ENCODE measurements at regions not wholly inside any gene's neighbourhood (a gene's known extent, or its start where the extent isn't known, plus 50 kb on each side); places are given as distances from the start of the nearest gene placed in this dataset.

GRCh38 chr9:27625751-27626150 lies 52.5 kb upstream of the C9orf72 start:
- ATAC-seq (replicated peaks in 6 of 8) = no peak
- H3K27ac ChIP-seq = no peak overlapping the region
- WGBS, 10 experiments = 0 to 86% (median 44%) methylated on average over 1 to 2 of the region's 2 CpGs; no CpG with 5 or more reads in 4 of the 10 experiments
- in situ Hi-C loops (cut with MboI; ENCODE audit: low pct_unique_long_range_greater_than_20kb in 2 of 9, low sequenced_read_pairs in 9 of 9, unreplicated experiment in 9 of 9) = no loop called here
- no peak overlapping the region for H3K4me3 ChIP-seq
- H3K4me1 ChIP-seq (replicated peaks in 1 of 2) = no peaks in the 10 kb centered on the region

- H3K27ac ChIP-seq = no peak overlapping the region
- in situ Hi-C loops (cut with MboI; ENCODE audit: low pct_unique_long_range_greater_than_20kb in 2 of 9, low sequenced_read_pairs in 9 of 9, unreplicated experiment in 9 of 9) = no loop called here
- WGBS, 10 experiments = 27 to 94% (median 78%) methylated on average over 1 to 8 of the region's 8 CpGs; no CpG with 5 or more reads in 1 of the 10 experiments
- no peak overlapping the region for H3K4me3 ChIP-seq
- H3K4me1 ChIP-seq (replicated peaks in 1 of 2) = no peaks in the 10 kb centered on the region
- ATAC-seq (replicated peaks in 6 of 8) = no peak
Observed at GRCh38 chr9:27626244-27627187, 53.2 kb upstream of the C9orf72 start.

GRCh38 chr9:27627188-27627564 lies 53.9 kb upstream of the C9orf72 start:
- in situ Hi-C loops (cut with MboI; ENCODE audit: low pct_unique_long_range_greater_than_20kb in 2 of 9, low sequenced_read_pairs in 9 of 9, unreplicated experiment in 9 of 9) = no loop called here
- H3K4me1 ChIP-seq (replicated peaks in 1 of 2) = no peaks in the 10 kb centered on the region
- no peak overlapping the region for H3K4me3 ChIP-seq
- no peak overlapping the region for H3K27ac ChIP-seq
- peak in 1 of 8 experiments; percentile 8 for ATAC-seq (replicated peaks in 6 of 8)
- WGBS, 10 experiments = 7 to 61% (median 38%) methylated on average over 1 to 5 of the region's 5 CpGs

- H3K4me3 ChIP-seq = no peak overlapping the region
- ATAC-seq (replicated peaks in 6 of 8) = no peak
- no peaks in the 10 kb centered on the region for H3K4me1 ChIP-seq (replicated peaks in 1 of 2)
- in situ Hi-C loops (cut with MboI; ENCODE audit: low pct_unique_long_range_greater_than_20kb in 2 of 9, low sequenced_read_pairs in 9 of 9, unreplicated experiment in 9 of 9) = no loop called here
- H3K27ac ChIP-seq = no peak overlapping the region
Observed at GRCh38 chr9:27628311-27628710, 55.0 kb upstream of the C9orf72 start.

GRCh38 chr9:27629425-27629824 lies 56.1 kb upstream of the C9orf72 start:
- H3K4me1 ChIP-seq (replicated peaks in 1 of 2) = no peaks in the 10 kb centered on the region
- in situ Hi-C loops (cut with MboI; ENCODE audit: low pct_unique_long_range_greater_than_20kb in 2 of 9, low sequenced_read_pairs in 9 of 9, unreplicated experiment in 9 of 9) = no loop called here
- no peak overlapping the region for H3K4me3 ChIP-seq
- no peak overlapping the region for H3K27ac ChIP-seq
- no peak for ATAC-seq (replicated peaks in 6 of 8)
- WGBS, 10 experiments = 12 to 100% (median 86%) methylated on average over 1 to 2 of the region's 2 CpGs; no CpG with 5 or more reads in 1 of the 10 experiments

GRCh38 chr9:27632254-27632653 lies 59.0 kb upstream of the C9orf72 start:
- no peak overlapping the region for H3K27ac ChIP-seq
- H3K4me1 ChIP-seq (replicated peaks in 1 of 2) = no peaks in the 10 kb centered on the region
- in situ Hi-C loops (cut with MboI; ENCODE audit: low pct_unique_long_range_greater_than_20kb in 2 of 9, low sequenced_read_pairs in 9 of 9, unreplicated experiment in 9 of 9) = no loop called here
- no peak for ATAC-seq (replicated peaks in 6 of 8)
- WGBS, 10 experiments = 30 to 100% (median 81%) methylated on average over 1 to 5 of the region's 6 CpGs; no CpG with 5 or more reads in 4 of the 10 experiments
- H3K4me3 ChIP-seq = no peak overlapping the region

GRCh38 chr9:27633764-27634163 lies 60.5 kb upstream of the C9orf72 start:
- H3K27ac ChIP-seq = no peak overlapping the region
- WGBS, 10 experiments = 0 to 86% (median 68%) methylated on average over 1 to 4 of the region's 4 CpGs; no CpG with 5 or more reads in 1 of the 10 experiments
- no peak for ATAC-seq (replicated peaks in 6 of 8)
- in situ Hi-C loops (cut with MboI; ENCODE audit: low pct_unique_long_range_greater_than_20kb in 2 of 9, low sequenced_read_pairs in 9 of 9, unreplicated experiment in 9 of 9) = no loop called here
- no peaks in the 10 kb centered on the region for H3K4me1 ChIP-seq (replicated peaks in 1 of 2)
- no peak overlapping the region for H3K4me3 ChIP-seq

GRCh38 chr9:27634879-27635278 lies 61.6 kb upstream of the C9orf72 start:
- 0 to 100% (median 90%) methylated on average over 1 to 2 of the region's 2 CpGs; no CpG with 5 or more reads in 1 of the 10 experiments for WGBS, 10 experiments
- in situ Hi-C loops (cut with MboI; ENCODE audit: low pct_unique_long_range_greater_than_20kb in 2 of 9, low sequenced_read_pairs in 9 of 9, unreplicated experiment in 9 of 9) = no loop called here
- ATAC-seq (replicated peaks in 6 of 8) = no peak

GRCh38 chr9:27638716-27639115 lies 65.4 kb upstream of the C9orf72 start:
- WGBS, 10 experiments = 0 to 91% (median 65%) methylated on average over 1 to 6 of the region's 6 CpGs; no CpG with 5 or more reads in 1 of the 10 experiments
- Histone ChIP-seq H3K4me3 (no peak overlapping the region), H3K27ac (no peak overlapping the region), H3K4me1 (replicated peaks in 1 of 2) (no peaks in the 10 kb centered on the region)
- in situ Hi-C loops (cut with MboI; ENCODE audit: low pct_unique_long_range_greater_than_20kb in 2 of 9, low sequenced_read_pairs in 9 of 9, unreplicated experiment in 9 of 9) = no loop called here
- ATAC-seq (replicated peaks in 6 of 8) = no peak

More at GRCh38 chr9:27634879-27635278, 61.6 kb upstream of the C9orf72 start:
- H3K4me1 ChIP-seq (replicated peaks in 1 of 2) = no peaks in the 10 kb centered on the region
- no peak overlapping the region for H3K4me3 ChIP-seq
- no peak overlapping the region for H3K27ac ChIP-seq

GRCh38 chr9:27645161-27645840 lies 72.0 kb upstream of the C9orf72 start:
- 0 to 100% (median 100%) methylated on average over 1 to 2 of the region's 3 CpGs; no CpG with 5 or more reads in 4 of the 10 experiments for WGBS, 10 experiments
- Histone ChIP-seq H3K4me3 (no peak overlapping the region), H3K4me1 (replicated peaks in 1 of 2) (no peaks in the 10 kb centered on the region), H3K27ac (no peak overlapping the region)
- peak in 1 of 8 experiments; percentile 24 for ATAC-seq (replicated peaks in 6 of 8)
- in situ Hi-C loops (cut with MboI; ENCODE audit: low pct_unique_long_range_greater_than_20kb in 2 of 9, low sequenced_read_pairs in 9 of 9, unreplicated experiment in 9 of 9) = no loop called here

GRCh38 chr9:27653246-27653645 lies 80.0 kb upstream of the C9orf72 start:
- WGBS, 10 experiments = 10 to 91% (median 33%) methylated on average over 1 of the region's 1 CpG; no CpG with 5 or more reads in 3 of the 10 experiments
- ATAC-seq (replicated peaks in 6 of 8) = peak in 2 of 8 experiments; percentile 15 to 23
- in situ Hi-C loops (cut with MboI; ENCODE audit: low pct_unique_long_range_greater_than_20kb in 2 of 9, low sequenced_read_pairs in 9 of 9, unreplicated experiment in 9 of 9) = no loop called here

GRCh38 chr9:27653957-27654356 lies 80.7 kb upstream of the C9orf72 start:
- WGBS, 10 experiments = 17 to 100% (median 74%) methylated on average over 1 to 3 of the region's 3 CpGs; no CpG with 5 or more reads in 1 of the 10 experiments
- Histone ChIP-seq H3K4me1 (replicated peaks in 1 of 2) (no peaks in the 10 kb centered on the region), H3K27ac (no peak overlapping the region), H3K4me3 (no peak overlapping the region)
- in situ Hi-C loops (cut with MboI; ENCODE audit: low pct_unique_long_range_greater_than_20kb in 2 of 9, low sequenced_read_pairs in 9 of 9, unreplicated experiment in 9 of 9) = no loop called here
- peak in 1 of 8 experiments; percentile 59 for ATAC-seq (replicated peaks in 6 of 8)

More at GRCh38 chr9:27653246-27653645, 80.0 kb upstream of the C9orf72 start:
- Histone ChIP-seq H3K27ac (no peak overlapping the region), H3K4me3 (no peak overlapping the region), H3K4me1 (replicated peaks in 1 of 2) (no peaks in the 10 kb centered on the region)

GRCh38 chr9:27654629-27655285 lies 81.5 kb upstream of the C9orf72 start:
- no peak overlapping the region for H3K4me3 ChIP-seq
- no peak for ATAC-seq (replicated peaks in 6 of 8)
- 30 to 100% (median 84%) methylated on average over 1 to 15 of the region's 17 CpGs; no CpG with 5 or more reads in 2 of the 10 experiments for WGBS, 10 experiments
- no peak overlapping the region for H3K27ac ChIP-seq
- no peaks in the 10 kb centered on the region for H3K4me1 ChIP-seq (replicated peaks in 1 of 2)
- in situ Hi-C loops (cut with MboI; ENCODE audit: low pct_unique_long_range_greater_than_20kb in 2 of 9, low sequenced_read_pairs in 9 of 9, unreplicated experiment in 9 of 9) = no loop called here

Data from motor neuron (in vitro differentiated cells).